IPS DF 6.9 (cell line): ENCODE measurements at regions not wholly inside any gene's neighbourhood (a gene's known extent, or its start where the extent isn't known, plus 50 kb on each side); places are given as distances from the start of the nearest gene placed in this dataset.
"Not testable (repeated sequence)": the region's sequence is repeated elsewhere in the genome, so short reads cannot be mapped to it uniquely, and the experiment has no call there.

ENCODE experiments used
- DNase-seq: peaks from one replicate; pipeline ENCODE4 v3.0.0-alpha.2; 2013; ENCODE audit warnings: low read depth, low spot score
- H3K27ac ChIP-seq: one replicate; pipeline ENCODE4 v1.5.1; 2013; ENCODE audit warnings: low read length, control low read depth
- H3K27me3 ChIP-seq: 2 replicates; pipeline ENCODE4 v1.6.1; 2013; ENCODE audit warnings: mild to moderate bottlenecking, low read length; ENCODE audit not compliant: control insufficient read depth, insufficient read depth
- H3K36me3 ChIP-seq: 2 replicates; pipeline ENCODE4 v1.6.1; 2013; ENCODE audit warnings: low read length; ENCODE audit not compliant: control insufficient read depth, insufficient read depth
- H3K4me1 ChIP-seq: 2 replicates; pipeline ENCODE4 v1.6.1; 2013; ENCODE audit warnings: low read length; ENCODE audit not compliant: control insufficient read depth, insufficient read depth
- H3K4me3 ChIP-seq: 2 replicates; pipeline ENCODE4 v1.5.1; 2013; ENCODE audit warnings: mild to moderate bottlenecking, low read length
- H3K9me3 ChIP-seq: 2 replicates; pipeline ENCODE4 v1.6.1; 2013; ENCODE audit warnings: low read length, inconsistent platforms; ENCODE audit not compliant: control insufficient read depth, insufficient read depth
- WGBS: extraction: QIAGEN DNeasy Blood & Tissue Kit; methylation state at CpG from one replicate; pipeline ENCODE4 v1.1.7; 2013; ENCODE audit warnings: mixed read lengths, missing lambda C conversion rate; ENCODE audit not compliant: insufficient read length, insufficient coverage; 5-methylcytosine and 5-hydroxymethylcytosine counted together

DNA sequence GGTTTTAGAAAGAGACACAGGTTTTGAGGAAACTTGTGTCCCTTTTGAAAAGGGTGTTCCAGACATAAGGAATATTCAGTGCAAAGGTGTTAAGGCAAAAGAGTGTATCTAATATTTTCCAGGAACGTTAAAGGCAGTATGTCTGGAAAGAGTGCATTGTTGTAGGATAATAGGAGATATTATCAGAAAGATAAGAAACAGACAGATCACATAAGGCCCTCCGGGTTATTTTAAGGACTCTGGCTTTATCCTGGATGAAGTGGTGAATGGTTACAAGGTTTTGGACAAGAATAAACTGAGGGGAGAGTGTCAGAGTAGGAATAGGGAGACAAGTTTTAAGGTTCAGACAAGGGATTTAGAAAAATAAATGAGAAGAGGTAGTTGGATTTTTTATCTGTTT lies 493.7 kb upstream of the GRM7 start:
- DNase-seq = no peak
- Histone ChIP-seq H3K36me3 (no peaks in the 10 kb centered on the region), H3K27ac (no peak overlapping the region), H3K27me3 (no peaks in the 10 kb centered on the region), H3K9me3 (no peaks in the 10 kb centered on the region; the same call in 1 of the 2 replicates), H3K4me3 (no peak overlapping the region), H3K4me1 (no peaks in the 10 kb centered on the region)
- WGBS = no CpG with 5 or more reads among the region's 2 CpGs

GRCh38 chr3:6392123-6392522 lies 468.8 kb upstream of the GRM7 start:
- no peak for DNase-seq
- H3K27me3 ChIP-seq = no peaks in the 10 kb centered on the region
- no peaks in the 10 kb centered on the region for H3K36me3 ChIP-seq
- no peak overlapping the region for H3K4me3 ChIP-seq
- H3K4me1 ChIP-seq = no peaks in the 10 kb centered on the region
- no peaks in the 10 kb centered on the region; the same call in 1 of the 2 replicates for H3K9me3 ChIP-seq
- H3K27ac ChIP-seq = no peak overlapping the region
- no CpG with 5 or more reads among the region's 2 CpGs for WGBS

DNA sequence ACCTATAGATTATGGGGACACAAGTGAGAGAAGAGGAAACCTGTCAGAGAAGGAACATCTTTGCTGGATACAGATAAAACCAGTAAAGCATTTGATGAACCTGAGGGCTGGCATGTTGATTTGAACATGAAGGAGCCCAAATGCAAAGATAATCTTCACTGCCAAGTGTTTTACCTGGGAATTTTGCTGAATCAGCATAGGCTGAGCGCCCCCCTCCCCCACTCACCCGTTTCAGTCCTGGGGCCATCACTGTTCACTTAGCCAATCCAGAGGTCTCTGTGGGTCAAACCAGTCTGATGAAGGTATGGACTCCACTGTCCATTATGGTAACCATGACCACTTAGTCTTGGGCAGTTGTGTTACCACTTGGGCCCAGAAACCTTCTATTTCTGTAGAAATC lies 466.0 kb upstream of the GRM7 start:
- H3K4me1 ChIP-seq = no peaks in the 10 kb centered on the region
- no peak overlapping the region for H3K27ac ChIP-seq
- H3K4me3 ChIP-seq = no peak overlapping the region
- WGBS = no CpG with 5 or more reads among the region's 2 CpGs
- no peak for DNase-seq
- H3K27me3 ChIP-seq = no peaks in the 10 kb centered on the region
- no peaks in the 10 kb centered on the region; the same call in 1 of the 2 replicates for H3K9me3 ChIP-seq
- no peaks in the 10 kb centered on the region for H3K36me3 ChIP-seq

DNA sequence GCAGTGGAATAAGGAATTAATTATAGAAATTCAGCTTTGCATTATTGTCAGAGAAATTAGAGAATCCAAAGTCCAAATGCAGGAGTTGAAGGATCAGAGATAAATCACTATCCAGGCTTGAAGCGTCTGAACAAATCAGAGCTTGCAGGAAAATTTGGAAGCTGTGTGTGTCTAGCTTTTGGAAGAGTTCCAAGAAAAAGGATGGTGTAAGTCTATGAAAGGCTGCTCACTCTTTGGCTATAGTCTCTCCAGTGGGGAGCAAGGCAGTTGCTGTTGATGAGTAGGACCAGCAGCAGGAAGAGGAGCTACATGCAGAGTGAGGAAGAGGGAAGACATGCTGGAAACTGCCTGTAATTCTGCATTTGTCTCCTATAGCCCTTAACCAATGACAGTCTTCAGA lies 464.3 kb upstream of the GRM7 start:
- Histone ChIP-seq H3K4me3 (no peak overlapping the region), H3K9me3 (no peaks in the 10 kb centered on the region), H3K27ac (no peak overlapping the region), H3K4me1 (no peaks in the 10 kb centered on the region), H3K27me3 (no peaks in the 10 kb centered on the region), H3K36me3 (no peaks in the 10 kb centered on the region)
- no peak for DNase-seq
- WGBS = no CpG with 5 or more reads among the region's 1 CpG

DNA sequence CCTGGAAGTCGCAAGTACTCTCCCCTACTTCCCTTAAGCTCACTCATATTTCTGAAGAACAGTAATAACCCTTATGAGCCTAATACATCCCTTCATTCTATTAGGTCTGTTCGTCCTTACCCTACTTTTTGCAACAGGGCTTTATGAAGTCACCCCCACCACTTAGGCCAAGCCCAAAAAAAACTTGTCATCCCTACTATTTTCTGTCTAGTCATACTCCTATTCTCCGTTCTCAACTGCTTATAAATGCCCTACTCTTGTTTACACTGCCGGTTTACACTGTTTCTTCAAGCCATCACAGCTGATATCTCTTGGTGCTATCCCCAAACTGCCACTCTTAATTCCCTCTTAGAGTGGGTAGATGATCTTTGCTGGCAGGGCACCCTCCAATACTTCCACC lies 458.2 kb upstream of the GRM7 start:
- DNase-seq, H3K4me3 ChIP-seq, H3K27me3 ChIP-seq, H3K4me1 ChIP-seq, H3K27ac ChIP-seq, H3K36me3 ChIP-seq, H3K9me3 ChIP-seq: not testable (repeated sequence)
- WGBS = no CpG with 5 or more reads among the region's 4 CpGs

- H3K27me3 ChIP-seq, H3K4me3 ChIP-seq, H3K4me1 ChIP-seq, DNase-seq, H3K36me3 ChIP-seq, H3K9me3 ChIP-seq, H3K27ac ChIP-seq: not testable (repeated sequence)
- no CpG with 5 or more reads among the region's 4 CpGs for WGBS
These were observed 454.0 kb upstream of the GRM7 start for GRCh38 chr3:6406923-6407322.

DNA sequence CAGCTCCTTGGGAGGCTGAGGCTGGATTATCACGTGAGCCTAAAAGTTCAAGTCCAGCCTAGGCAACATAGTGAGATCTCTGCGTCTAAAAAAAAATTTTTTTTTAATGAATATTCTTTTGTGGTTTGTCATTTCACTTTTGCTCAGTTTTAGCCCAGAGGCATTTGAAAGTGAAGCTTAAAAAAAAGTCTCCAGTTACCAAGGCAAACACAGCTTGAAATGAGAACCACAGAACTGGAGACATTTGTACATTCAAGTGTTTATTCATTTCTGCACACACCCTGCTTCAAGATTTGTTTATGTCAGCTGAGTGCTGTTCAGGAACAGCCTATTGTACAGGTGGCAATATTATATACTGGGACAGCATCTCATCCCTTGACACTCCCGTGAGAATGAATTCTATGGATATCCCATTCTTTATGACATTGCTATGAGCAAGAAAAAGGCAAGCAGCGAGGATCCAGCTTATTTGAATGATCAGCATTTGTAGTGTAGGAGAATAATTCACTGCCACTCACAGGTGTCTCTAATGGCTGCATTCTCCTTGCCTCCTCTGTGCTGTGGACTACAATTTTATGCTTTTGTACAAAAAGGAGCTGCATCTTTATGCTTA lies 444.8 kb upstream of the GRM7 start:
- H3K27ac ChIP-seq = no peak overlapping the region
- no CpG with 5 or more reads among the region's 4 CpGs for WGBS
- no peaks in the 10 kb centered on the region; the same call in 1 of the 2 replicates for H3K9me3 ChIP-seq
- no peak for DNase-seq
- H3K4me1 ChIP-seq = no peaks in the 10 kb centered on the region
- no peak overlapping the region for H3K4me3 ChIP-seq
- H3K36me3 ChIP-seq = no peaks in the 10 kb centered on the region
- H3K27me3 ChIP-seq = no peaks in the 10 kb centered on the region

GRCh38 chr3:6417174-6417573 lies 443.7 kb upstream of the GRM7 start:
- no peaks in the 10 kb centered on the region for H3K27me3 ChIP-seq
- H3K4me3 ChIP-seq = no peak overlapping the region
- no peak for DNase-seq
- no peaks in the 10 kb centered on the region for H3K4me1 ChIP-seq
- no peaks in the 10 kb centered on the region; the same call in 1 of the 2 replicates for H3K9me3 ChIP-seq
- H3K27ac ChIP-seq = no peak overlapping the region
- H3K36me3 ChIP-seq = no peaks in the 10 kb centered on the region
- WGBS = no CpG with 5 or more reads among the region's 4 CpGs

DNA sequence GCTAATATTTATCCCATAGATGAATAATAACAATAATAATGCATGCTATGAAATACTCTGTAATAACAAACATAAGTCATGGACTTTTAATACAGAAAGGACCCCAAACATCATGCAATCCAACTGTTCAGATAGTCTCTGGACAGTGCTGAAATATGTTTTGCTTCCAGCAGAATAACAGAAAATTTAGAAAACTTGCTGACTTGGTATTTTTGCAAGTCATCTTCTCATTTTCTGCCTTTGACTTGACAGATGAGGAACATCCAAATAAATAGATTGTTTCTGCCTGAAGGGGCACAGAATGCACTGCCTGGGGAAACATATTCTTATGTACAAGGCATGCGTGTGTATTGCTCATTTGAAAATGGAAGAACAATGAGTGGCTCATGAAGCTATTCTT lies 442.4 kb upstream of the GRM7 start:
- no peak overlapping the region for H3K4me3 ChIP-seq
- H3K27me3 ChIP-seq = no peaks in the 10 kb centered on the region
- no peaks in the 10 kb centered on the region for H3K36me3 ChIP-seq
- no peak for DNase-seq
- WGBS = no CpG with 5 or more reads among the region's 1 CpG
- H3K9me3 ChIP-seq = no peaks in the 10 kb centered on the region; the same call in 1 of the 2 replicates
- no peaks in the 10 kb centered on the region for H3K4me1 ChIP-seq
- no peak overlapping the region for H3K27ac ChIP-seq

GRCh38 chr3:6421666-6422445 lies 439.1 kb upstream of the GRM7 start:
- H3K27ac ChIP-seq = no peak overlapping the region
- no peaks in the 10 kb centered on the region for H3K4me1 ChIP-seq
- H3K4me3 ChIP-seq = no peak overlapping the region
- DNase-seq = no peak
- no peaks in the 10 kb centered on the region; the same call in 1 of the 2 replicates for H3K9me3 ChIP-seq
- no peaks in the 10 kb centered on the region for H3K27me3 ChIP-seq
- no peaks in the 10 kb centered on the region for H3K36me3 ChIP-seq
- no CpG with 5 or more reads among the region's 4 CpGs for WGBS
